ENCODE measurements at regions not wholly inside any gene's neighbourhood (a gene's known extent, or its start where the extent isn't known, plus 50 kb on each side); places are given as distances from the start of the nearest gene placed in this dataset.

DNA sequence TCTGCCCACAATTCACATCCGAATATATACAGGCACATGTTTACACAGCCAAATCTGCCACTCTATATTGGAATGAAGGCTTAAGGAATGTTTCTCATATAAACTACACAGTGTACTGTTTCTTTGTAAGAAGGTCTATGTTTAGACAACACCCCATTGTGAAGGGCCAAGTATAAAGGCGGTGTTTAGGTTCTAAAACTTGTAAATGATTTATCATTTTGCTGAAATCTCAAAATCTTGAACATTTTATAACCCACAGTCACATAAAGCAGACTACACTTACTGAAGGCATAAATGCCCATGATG, 94.0 kb downstream of the ZNF608 start:
- H3K27ac ChIP-seq, result no peak overlapping the region

DNA sequence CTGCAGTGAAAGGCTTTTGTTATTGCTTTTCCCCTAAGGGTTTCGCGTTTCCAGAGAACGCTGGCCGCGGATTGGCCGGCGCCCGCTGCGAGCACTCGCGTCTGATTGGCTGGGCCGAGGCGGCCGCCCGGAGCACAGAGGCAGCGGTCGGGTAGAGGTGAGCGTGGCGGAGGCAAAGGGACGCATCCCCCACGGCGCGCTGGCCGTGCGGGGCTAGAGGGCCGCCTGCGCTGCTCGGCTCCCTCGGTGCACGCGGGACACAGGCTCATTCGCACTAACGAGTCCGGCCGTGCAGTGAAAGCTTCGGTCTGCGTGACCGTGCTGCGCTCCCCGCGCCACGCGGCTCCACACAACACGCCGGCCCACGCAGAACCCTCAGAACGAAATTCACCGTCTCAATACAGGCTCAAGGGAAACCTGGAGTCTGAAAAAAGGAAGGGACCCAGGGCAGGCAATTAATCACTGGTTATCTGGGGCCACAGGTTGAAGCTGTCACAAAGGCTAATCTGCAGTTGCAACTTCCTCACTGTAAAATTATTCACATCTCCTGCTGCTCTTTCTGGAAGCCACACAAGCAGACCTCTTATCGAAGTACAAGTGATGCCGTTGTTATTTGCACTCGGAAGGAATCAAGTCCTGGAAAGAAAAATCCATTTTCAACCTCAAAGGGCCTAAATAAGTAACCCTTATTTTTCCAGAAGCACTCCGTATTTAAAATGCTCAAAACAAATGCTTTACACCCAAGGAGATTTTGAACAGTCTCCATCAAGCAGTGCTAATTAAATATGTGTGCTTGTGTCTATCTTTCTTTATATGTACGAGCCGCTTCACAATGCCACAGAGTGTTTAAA, 94.6 kb downstream of the ZNF608 start:
- H3K4me3 ChIP-seq (ENCODE audit: low read depth, low read length), result peak overlapping the region; percentile 68
- H3K36me3 ChIP-seq (replicated peaks), result no peaks in the 10 kb centered on the region
- peak; percentile 77 for DNase-seq
- TF ChIP-seq, protein P1, sequence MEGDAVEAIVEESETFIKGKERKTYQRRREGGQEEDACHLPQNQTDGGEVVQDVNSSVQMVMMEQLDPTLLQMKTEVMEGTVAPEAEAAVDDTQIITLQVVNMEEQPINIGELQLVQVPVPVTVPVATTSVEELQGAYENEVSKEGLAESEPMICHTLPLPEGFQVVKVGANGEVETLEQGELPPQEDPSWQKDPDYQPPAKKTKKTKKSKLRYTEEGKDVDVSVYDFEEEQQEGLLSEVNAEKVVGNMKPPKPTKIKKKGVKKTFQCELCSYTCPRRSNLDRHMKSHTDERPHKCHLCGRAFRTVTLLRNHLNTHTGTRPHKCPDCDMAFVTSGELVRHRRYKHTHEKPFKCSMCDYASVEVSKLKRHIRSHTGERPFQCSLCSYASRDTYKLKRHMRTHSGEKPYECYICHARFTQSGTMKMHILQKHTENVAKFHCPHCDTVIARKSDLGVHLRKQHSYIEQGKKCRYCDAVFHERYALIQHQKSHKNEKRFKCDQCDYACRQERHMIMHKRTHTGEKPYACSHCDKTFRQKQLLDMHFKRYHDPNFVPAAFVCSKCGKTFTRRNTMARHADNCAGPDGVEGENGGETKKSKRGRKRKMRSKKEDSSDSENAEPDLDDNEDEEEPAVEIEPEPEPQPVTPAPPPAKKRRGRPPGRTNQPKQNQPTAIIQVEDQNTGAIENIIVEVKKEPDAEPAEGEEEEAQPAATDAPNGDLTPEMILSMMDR (IDR thresholded peaks at IDR 0.05; ENCODE audit: low read depth, low read length, missing control alignments), result no peak
- in situ Hi-C loops (cut with HindIII; ENCODE audit: low pct_ligation_motif_present, low sequenced_read_pairs), result no loop called here
- peak overlapping the region; percentile 68 for H3K27ac ChIP-seq
- H3K27me3 ChIP-seq (replicated peaks), result no peaks in the 10 kb centered on the region

More for the DNA sequence above, 94.0 kb downstream of the ZNF608 start:
- no peak overlapping the region for H3K4me3 ChIP-seq (ENCODE audit: low read depth, low read length)
- no peak for DNase-seq
- no peaks in the 10 kb centered on the region for H3K27me3 ChIP-seq (replicated peaks)
- in situ Hi-C loops (cut with HindIII; ENCODE audit: low pct_ligation_motif_present, low sequenced_read_pairs), result no loop called here
- H3K36me3 ChIP-seq (replicated peaks), result no peaks in the 10 kb centered on the region
- TF ChIP-seq, protein P1 (IDR thresholded peaks at IDR 0.05; ENCODE audit: low read depth, low read length, missing control alignments), result no peak

DNA sequence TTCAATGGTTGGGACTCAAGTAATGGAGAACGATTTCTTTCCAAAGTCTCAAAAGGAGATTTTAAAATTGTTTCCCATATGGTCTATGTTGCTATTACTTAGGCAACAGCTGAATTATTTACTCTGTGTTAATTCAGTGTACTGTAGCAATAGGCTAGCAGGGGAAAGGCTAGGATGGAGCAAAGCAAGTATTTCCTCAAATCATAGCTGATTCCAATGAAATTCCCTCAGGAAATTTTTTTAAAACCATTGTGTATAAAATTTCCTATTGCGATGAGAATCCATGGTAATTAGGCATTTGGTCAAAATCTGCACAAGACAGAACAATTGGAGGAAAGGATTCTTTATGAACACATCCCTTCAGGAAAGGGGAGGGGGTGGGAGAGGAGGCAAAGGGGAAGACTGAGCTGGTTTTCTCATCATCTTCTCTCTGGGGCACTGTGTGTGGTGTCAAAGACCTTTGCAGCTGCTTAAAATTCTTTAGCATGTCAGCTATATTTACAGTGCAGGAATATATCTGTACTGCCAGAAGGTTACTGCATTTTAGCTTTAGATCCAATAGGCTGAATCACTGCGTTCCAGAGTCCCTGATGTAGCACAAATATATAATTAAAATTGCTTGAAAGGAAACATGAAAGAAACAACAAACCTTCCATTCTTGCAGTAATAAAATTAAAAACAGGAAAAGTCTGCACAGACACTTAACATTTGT, 95.3 kb downstream of the ZNF608 start:
- Histone ChIP-seq H3K27me3 (replicated peaks) (no peaks in the 10 kb centered on the region), H3K4me3 (ENCODE audit: low read depth, low read length) (peak overlapping the region; percentile 68), H3K27ac (peak overlapping the region; percentile 68), H3K36me3 (replicated peaks) (no peaks in the 10 kb centered on the region)
- in situ Hi-C loops (cut with HindIII; ENCODE audit: low pct_ligation_motif_present, low sequenced_read_pairs), result no loop called here
- peak; percentile 53 for DNase-seq
- TF ChIP-seq, protein P1 (IDR thresholded peaks at IDR 0.05; ENCODE audit: low read depth, low read length, missing control alignments), result no peak

- TF ChIP-seq, protein P1 (IDR thresholded peaks at IDR 0.05; ENCODE audit: low read depth, low read length, missing control alignments), result no peak
- Histone ChIP-seq H3K36me3 (replicated peaks) (no peaks in the 10 kb centered on the region), H3K4me3 (ENCODE audit: low read depth, low read length) (peak overlapping the region; percentile 26), H3K27ac (peak overlapping the region; percentile 50), H3K27me3 (replicated peaks) (no peaks in the 10 kb centered on the region)
- no peak for DNase-seq
- in situ Hi-C loops (cut with HindIII; ENCODE audit: low pct_ligation_motif_present, low sequenced_read_pairs), result no loop called here
These were observed 96.3 kb downstream of the ZNF608 start for GRCh38 chr5:124650147-124650561.

DNA sequence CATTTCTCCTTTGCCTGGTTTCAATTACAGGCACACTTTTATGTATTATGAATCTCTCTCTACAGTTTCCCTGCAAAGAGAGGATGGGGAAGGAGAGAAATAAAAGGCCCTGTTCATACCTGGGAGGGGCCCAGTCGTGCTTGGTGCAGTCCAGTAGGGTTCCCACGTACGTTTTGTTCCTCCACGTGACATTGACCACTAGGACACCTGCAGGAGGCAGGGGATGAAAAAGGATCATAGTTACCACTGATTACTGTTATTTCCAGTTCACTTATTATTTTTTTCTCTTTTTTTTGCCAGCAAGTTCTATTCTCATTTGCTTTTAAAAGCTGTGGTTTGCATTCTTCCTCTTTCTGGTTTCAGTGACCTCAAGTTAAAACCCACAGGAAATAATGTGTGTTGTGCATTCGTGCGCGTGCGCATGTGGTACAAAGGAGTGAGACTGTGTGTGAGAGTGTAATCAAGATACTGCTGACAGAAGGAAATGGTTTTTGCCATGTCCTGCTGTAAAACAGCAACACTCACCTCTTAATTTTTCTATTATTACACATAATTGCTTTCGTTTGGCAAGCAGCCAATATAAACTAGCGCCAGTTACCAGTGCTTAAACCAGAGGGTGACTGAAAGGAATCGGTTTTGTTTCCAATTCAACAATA, 96.8 kb downstream of the ZNF608 start:
- H3K36me3 ChIP-seq (replicated peaks), result no peaks in the 10 kb centered on the region
- TF ChIP-seq, protein P1 (IDR thresholded peaks at IDR 0.05; ENCODE audit: low read depth, low read length, missing control alignments), result no peak
- peak overlapping the region; percentile 50 for H3K27ac ChIP-seq
- no peaks in the 10 kb centered on the region for H3K27me3 ChIP-seq (replicated peaks)
- peak; percentile 95 for DNase-seq
- H3K4me3 ChIP-seq (ENCODE audit: low read depth, low read length), result peak overlapping the region; percentile 26
- in situ Hi-C loops (cut with HindIII; ENCODE audit: low pct_ligation_motif_present, low sequenced_read_pairs), result no loop called here
